ENCODE measurements at regions not wholly inside any gene's neighbourhood (a gene's known extent, or its start where the extent isn't known, plus 50 kb on each side); places are given as distances from the start of the nearest gene placed in this dataset.
"Not testable (repeated sequence)": the region's sequence is repeated elsewhere in the genome, so short reads cannot be mapped to it uniquely, and the experiment has no call there.

GRCh38 chr9:751137-752051 is 90.1 kb upstream of the DMRT1 start:
- no peak for DNase-seq (ENCODE audit: extremely low read depth, low read depth)

GRCh38 chr9:752201-752600 is 89.3 kb upstream of the DMRT1 start:
- no peak for DNase-seq (ENCODE audit: extremely low read depth, low read depth)
- no peak overlapping the region for H3K4me3 ChIP-seq (replicated peaks; ENCODE audit: low read depth, low read length)
- TF ChIP-seq CTCF (IDR thresholded peaks at IDR 0.05; ENCODE audit: low read depth, low read length, missing control alignments): no peak

More at GRCh38 chr9:751137-752051, 90.1 kb upstream of the DMRT1 start:
- no peak overlapping the region for H3K4me3 ChIP-seq (replicated peaks; ENCODE audit: low read depth, low read length)
- TF ChIP-seq CTCF (IDR thresholded peaks at IDR 0.05; ENCODE audit: low read depth, low read length, missing control alignments): no peak

GRCh38 chr9:752681-753200 is 88.8 kb upstream of the DMRT1 start:
- H3K4me3 ChIP-seq (replicated peaks; ENCODE audit: low read depth, low read length): no peak overlapping the region
- no peak for TF ChIP-seq CTCF (IDR thresholded peaks at IDR 0.05; ENCODE audit: low read depth, low read length, missing control alignments)
- DNase-seq (ENCODE audit: extremely low read depth, low read depth): no peak

GRCh38 chr9:753734-754133 is 87.8 kb upstream of the DMRT1 start:
- not testable (repeated sequence) for H3K4me3 ChIP-seq (replicated peaks; ENCODE audit: low read depth, low read length); DNase-seq (ENCODE audit: extremely low read depth, low read depth)

- DNase-seq (ENCODE audit: extremely low read depth, low read depth): no peak
- H3K4me3 ChIP-seq (replicated peaks; ENCODE audit: low read depth, low read length): no peak overlapping the region
- TF ChIP-seq CTCF (IDR thresholded peaks at IDR 0.05; ENCODE audit: low read depth, low read length, missing control alignments): no peak
Observed at GRCh38 chr9:754150-754931, 87.2 kb upstream of the DMRT1 start.

- DNase-seq (ENCODE audit: extremely low read depth, low read depth): peak; percentile 71
- H3K4me3 ChIP-seq (replicated peaks; ENCODE audit: low read depth, low read length): no peak overlapping the region
- TF ChIP-seq CTCF (IDR thresholded peaks at IDR 0.05; ENCODE audit: low read depth, low read length, missing control alignments): no peak
Observed at GRCh38 chr9:755454-756381, 85.8 kb upstream of the DMRT1 start.
